Activated CD4-positive, alpha-beta T cell treated with anti-CD3 and anti-CD28 coated beads, Interleukin-2, amount 10 ng/mL, durations not matched to agents 7 days and 5 days (primary cell): ENCODE measurements at regions not wholly inside any gene's neighbourhood (a gene's known extent, or its start where the extent isn't known, plus 50 kb on each side); places are given as distances from the start of the nearest gene placed in this dataset.

Experiments used
- CTCF ChIA-PET: fragments of 350-600 bp; sonication (Branson Sonifier 250); formaldehyde crosslinking; loops from one replicate; lab custom pipeline; 2021; ENCODE audit warnings: antibody characterized with exemption; lab: Charles Lee
- POLR2A ChIA-PET: fragments of 350-600 bp; sonication (Branson Sonifier 250); formaldehyde crosslinking; loops from one replicate; lab custom pipeline; 2021; ENCODE audit warnings: antibody characterized with exemption; lab: Charles Lee
- DNase-seq: peaks from one replicate; pipeline ENCODE4 v3.0.0-alpha.2; 2020
- H3K27ac Mint-ChIP-seq: one replicate; pipeline ENCODE4 v1.8.0; 2021; ENCODE audit warnings: mild to moderate bottlenecking, moderate library complexity, mixed read lengths
- H3K27me3 Mint-ChIP-seq: one replicate; pipeline ENCODE4 v1.8.0; 2021; ENCODE audit warnings: mixed read lengths
- H3K36me3 Mint-ChIP-seq: one replicate; pipeline ENCODE4 v1.8.0; 2021; ENCODE audit warnings: low read depth, mixed read lengths
- H3K4me1 Mint-ChIP-seq: one replicate; pipeline ENCODE4 v1.8.0; 2021; ENCODE audit warnings: mixed read lengths
- H3K4me3 Mint-ChIP-seq: one replicate; pipeline ENCODE4 v1.8.0; 2021; ENCODE audit warnings: mild to moderate bottlenecking, moderate library complexity, mixed read lengths
- H3K9me3 Mint-ChIP-seq: one replicate; pipeline ENCODE4 v1.8.0; 2021; ENCODE audit warnings: mixed read lengths

DNA sequence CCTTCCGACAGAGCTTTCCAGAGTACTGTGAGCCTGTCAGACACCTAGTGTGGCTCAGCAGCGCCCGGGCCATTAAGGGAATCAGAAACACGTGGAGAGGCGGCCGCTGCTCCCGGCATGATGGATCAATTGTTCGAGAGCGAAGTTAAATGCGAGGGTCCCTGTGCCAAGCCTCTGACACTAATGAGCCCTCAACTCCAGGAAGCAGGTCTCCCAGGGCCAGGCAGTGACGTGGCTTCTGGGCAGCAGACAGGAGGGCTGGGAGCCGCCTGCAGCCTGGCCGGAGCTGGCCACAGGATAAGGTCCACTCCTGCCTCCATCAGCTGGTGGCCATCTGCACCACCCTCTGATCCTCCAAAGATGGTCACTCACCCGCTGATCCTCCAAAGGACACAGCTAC is 67.5 kb upstream of the CLDN14 start:
- CTCF ChIA-PET, result no interaction called here
- no peak overlapping the region for H3K4me3 Mint-ChIP-seq
- H3K36me3 Mint-ChIP-seq, result no peaks in the 10 kb centered on the region
- H3K27ac Mint-ChIP-seq, result no peak overlapping the region
- H3K9me3 Mint-ChIP-seq, result no peaks in the 10 kb centered on the region
- no peaks in the 10 kb centered on the region for H3K4me1 Mint-ChIP-seq
- no peak for DNase-seq
- POLR2A ChIA-PET, result interaction anchor here (0.6 kb wide), 1 partner anchor 105 kb away, joined by 3 read pairs; no protein-coding TSS in a partner anchor
- H3K27me3 Mint-ChIP-seq, result peaks cover 10% of the 10 kb centered on the region

DNA sequence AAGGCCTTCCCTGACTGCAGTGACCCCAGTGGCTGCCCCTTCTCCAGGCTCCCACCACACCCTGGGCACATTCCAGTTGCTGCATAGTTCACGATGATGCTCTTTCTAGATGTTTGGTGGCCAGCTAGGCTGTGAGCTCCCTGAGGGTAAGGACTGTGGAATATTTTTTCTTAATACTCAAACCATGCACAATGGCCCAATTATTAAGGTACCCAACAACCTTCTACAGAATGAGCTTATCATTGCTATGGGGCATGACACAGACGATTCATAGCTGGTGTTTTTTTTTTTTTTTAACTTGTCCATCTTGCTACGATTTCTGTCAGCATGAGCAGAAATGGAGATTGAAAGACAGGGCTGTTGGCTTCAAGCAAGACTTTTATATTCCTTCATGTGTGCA is 68.9 kb upstream of the CLDN14 start:
- no peak for DNase-seq
- Mint-ChIP-seq H3K27ac (no peak overlapping the region), H3K36me3 (no peaks in the 10 kb centered on the region), H3K4me1 (no peaks in the 10 kb centered on the region), H3K9me3 (no peaks in the 10 kb centered on the region), H3K27me3 (peaks cover 4% of the 10 kb centered on the region), H3K4me3 (no peak overlapping the region)
- POLR2A ChIA-PET, result no interaction called here
- CTCF ChIA-PET, result no interaction called here

DNA sequence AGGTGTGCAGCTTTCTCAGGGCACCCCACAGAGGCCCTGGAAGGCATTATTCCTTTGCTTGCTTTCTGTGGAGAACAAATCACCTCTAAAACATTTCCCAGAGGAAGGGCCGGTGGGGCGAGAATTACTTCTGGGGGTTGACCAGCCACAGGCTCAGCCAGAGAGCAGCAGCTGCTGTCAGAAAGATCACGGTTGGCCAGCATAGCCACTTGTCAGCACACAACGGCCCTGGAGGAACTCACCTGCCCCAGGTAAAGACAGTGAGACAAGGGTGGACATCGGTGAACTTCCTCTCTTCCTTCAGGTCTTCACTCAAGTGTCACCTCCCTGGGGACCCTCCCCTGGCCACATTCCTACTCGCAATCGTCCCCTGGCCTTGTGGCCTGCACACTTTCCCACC is 69.5 kb upstream of the CLDN14 start:
- POLR2A ChIA-PET, result no interaction called here
- no peaks in the 10 kb centered on the region for H3K9me3 Mint-ChIP-seq
- no peak overlapping the region for H3K27ac Mint-ChIP-seq

DNA sequence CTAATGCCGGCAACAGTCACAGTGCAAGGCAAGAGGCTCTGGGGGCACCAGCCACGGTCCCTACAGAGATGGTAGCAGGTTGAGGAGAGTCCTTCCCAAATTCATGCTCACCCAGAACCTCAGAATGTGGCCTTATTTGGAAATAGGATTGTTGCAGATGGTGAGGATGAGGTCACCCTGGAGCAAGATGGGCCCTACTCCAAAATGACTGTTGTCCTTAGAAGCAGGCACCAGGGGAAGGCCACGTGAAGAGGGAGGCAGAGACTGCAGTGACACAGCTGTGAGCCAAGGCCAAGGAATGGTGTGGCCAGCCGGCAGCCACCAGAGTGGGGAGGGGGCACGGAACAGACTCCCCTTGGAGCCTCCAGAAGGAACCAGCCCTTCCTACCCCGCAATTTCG is 70.8 kb upstream of the CLDN14 start:
- Mint-ChIP-seq H3K27me3 (peaks cover under 1% of the 10 kb centered on the region), H3K27ac (no peak overlapping the region), H3K4me3 (no peak overlapping the region), H3K4me1 (no peaks in the 10 kb centered on the region), H3K9me3 (no peaks in the 10 kb centered on the region), H3K36me3 (no peaks in the 10 kb centered on the region)
- POLR2A ChIA-PET, result no interaction called here
- CTCF ChIA-PET, result no interaction called here
- no peak for DNase-seq

More for the DNA sequence above, 69.5 kb upstream of the CLDN14 start:
- Mint-ChIP-seq H3K36me3 (no peaks in the 10 kb centered on the region), H3K4me1 (no peaks in the 10 kb centered on the region), H3K27me3 (peaks cover 4% of the 10 kb centered on the region), H3K4me3 (no peak overlapping the region)
- DNase-seq, result no peak
- CTCF ChIA-PET, result no interaction called here

DNA sequence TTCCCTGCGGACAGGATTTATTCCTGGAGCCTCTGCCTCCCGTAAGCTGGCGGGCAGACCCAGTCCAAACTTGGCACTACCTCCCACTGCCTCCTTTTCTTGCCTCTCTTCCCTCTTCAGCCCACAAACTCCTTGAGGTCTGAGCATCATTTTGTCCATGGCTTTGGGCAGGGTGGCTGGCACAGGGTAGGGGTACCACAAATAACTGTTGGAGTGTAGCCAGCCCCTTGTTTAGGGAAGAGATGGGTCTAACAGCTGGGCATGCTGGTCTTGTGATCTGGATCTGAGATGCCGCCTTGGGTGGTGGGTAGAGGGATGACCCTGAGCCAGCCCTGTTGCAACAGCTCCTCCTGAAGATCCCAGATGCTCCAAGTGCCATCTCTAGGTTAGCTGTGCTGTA is 71.4 kb upstream of the CLDN14 start:
- POLR2A ChIA-PET, result no interaction called here
- CTCF ChIA-PET, result no interaction called here
- H3K4me3 Mint-ChIP-seq, result no peak overlapping the region

DNA sequence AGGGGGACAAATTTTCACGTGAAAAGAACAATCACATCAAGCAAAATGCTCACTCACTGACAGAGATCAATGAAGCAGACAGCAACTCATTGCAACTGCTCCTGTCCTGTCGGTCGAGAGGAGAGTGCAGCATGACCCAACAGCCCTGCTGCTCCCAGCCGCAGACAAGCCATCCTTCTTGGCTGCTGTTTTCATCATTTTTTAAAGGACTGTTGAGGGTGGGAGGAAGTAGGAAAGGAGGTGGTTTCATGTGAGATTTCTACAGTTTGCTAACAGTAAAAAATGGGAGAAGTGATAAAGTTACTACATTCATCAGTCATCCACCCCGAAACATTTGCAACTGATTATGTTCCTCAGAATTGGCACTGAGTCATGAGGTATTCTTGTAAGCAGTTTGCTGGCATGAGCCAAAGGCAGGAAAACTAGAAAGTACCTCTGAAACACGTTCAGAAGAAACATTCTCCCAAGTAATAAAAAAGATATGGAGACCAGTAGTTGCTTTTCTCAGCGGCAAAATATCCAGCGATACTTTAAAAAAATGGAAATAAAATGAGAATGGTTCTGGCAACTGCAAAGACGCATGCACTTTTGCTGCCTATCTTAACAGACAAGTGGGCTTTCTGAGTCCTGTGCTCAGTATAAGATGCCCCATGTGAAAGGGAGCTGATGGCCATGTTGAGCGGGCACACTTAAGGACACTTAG is 72.0 kb upstream of the CLDN14 start:
- ChIA-PET CTCF (no interaction called here), POLR2A (no interaction called here)
- H3K36me3 Mint-ChIP-seq, result no peaks in the 10 kb centered on the region
- H3K4me1 Mint-ChIP-seq, result no peaks in the 10 kb centered on the region
- no peak overlapping the region for H3K27ac Mint-ChIP-seq
- H3K27me3 Mint-ChIP-seq, result peaks cover 3% of the 10 kb centered on the region
- H3K9me3 Mint-ChIP-seq, result no peaks in the 10 kb centered on the region
- DNase-seq, result no peak
- H3K4me3 Mint-ChIP-seq, result no peak overlapping the region

More for the DNA sequence above, 71.4 kb upstream of the CLDN14 start:
- Mint-ChIP-seq H3K27ac (no peak overlapping the region), H3K9me3 (no peaks in the 10 kb centered on the region), H3K27me3 (peaks cover 2% of the 10 kb centered on the region), H3K4me1 (no peaks in the 10 kb centered on the region), H3K36me3 (no peaks in the 10 kb centered on the region)
- DNase-seq, result no peak

DNA sequence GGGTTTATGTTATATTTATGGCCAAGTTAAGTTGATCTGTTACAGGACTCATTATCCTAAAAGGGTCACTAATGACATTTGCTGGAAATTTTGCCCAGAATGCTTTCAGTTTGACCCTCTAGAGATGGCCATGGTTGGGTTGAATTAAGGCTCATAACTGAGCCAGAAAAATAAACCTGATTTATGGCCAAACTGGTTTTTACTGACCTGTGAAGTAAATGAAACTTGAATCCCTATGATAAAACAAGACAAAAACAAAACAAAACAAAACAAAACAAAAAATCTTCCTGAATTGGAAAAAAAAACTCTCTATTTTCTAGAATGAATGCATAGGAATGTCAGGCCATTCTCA is 72.5 kb upstream of the CLDN14 start:
- no peaks in the 10 kb centered on the region for H3K4me1 Mint-ChIP-seq
- no peak overlapping the region for H3K27ac Mint-ChIP-seq
- POLR2A ChIA-PET, result no interaction called here
- H3K4me3 Mint-ChIP-seq, result no peak overlapping the region
- CTCF ChIA-PET, result no interaction called here
- peaks cover 3% of the 10 kb centered on the region for H3K27me3 Mint-ChIP-seq
- no peaks in the 10 kb centered on the region for H3K36me3 Mint-ChIP-seq
- no peaks in the 10 kb centered on the region for H3K9me3 Mint-ChIP-seq
- no peak for DNase-seq

DNA sequence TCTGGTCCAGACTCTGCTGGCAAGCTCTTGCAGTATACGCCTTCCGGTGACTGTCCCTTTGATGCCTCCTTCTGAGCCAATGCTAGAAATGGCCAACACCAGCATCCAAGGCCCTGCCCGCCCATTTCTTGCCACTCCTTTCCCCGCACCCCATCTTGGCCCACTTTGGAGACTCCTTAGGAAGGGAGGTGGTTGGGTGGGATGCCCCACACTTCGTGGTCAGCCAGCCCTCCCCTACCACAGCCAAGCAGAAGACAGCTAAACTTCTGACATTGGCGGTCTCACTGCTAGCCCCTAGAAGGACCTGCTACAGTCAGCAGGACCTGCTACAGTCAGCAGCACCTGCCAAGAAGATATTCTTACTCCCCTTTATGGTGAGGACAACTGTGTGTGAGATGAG is 73.5 kb upstream of the CLDN14 start:
- Mint-ChIP-seq H3K4me1 (no peaks in the 10 kb centered on the region), H3K36me3 (no peaks in the 10 kb centered on the region), H3K27ac (no peak overlapping the region), H3K4me3 (no peak overlapping the region), H3K9me3 (no peaks in the 10 kb centered on the region), H3K27me3 (peaks cover 3% of the 10 kb centered on the region)
- no peak for DNase-seq
- ChIA-PET POLR2A (no interaction called here), CTCF (no interaction called here)

DNA sequence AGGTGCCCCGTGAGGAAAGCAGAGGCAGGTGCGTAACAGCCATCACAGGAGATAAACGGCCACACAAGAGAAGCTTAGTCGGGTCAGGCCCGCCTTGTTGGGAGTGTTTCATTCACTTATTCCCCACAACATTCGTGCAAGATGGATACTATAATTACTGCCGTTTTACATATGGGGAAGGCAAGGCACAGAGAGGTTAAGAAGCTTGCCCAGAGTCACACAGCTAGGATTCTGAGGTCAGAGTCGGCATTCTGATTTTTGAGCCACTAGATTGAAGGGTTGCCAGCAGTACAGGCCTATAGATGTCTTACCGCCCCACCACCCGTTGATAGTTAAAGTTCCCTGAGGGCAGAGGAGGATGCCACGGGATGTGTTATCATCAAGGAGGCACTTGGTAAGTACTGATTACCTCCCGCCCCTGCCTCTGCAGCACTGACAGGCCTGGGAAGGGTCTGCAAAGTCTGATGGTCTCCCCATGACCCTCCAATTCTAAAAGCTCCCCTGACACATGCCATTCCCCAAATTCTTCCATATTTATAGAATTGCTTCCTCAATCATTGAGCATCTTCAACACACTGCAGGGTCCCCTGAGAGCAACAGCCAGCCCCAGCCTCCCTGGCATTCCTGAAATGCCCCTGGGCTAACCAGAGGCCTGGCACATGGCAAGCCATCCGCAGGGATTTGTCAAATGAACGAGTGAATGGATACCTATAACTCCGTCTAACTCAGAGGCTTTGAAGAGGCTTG is 74.7 kb upstream of the CLDN14 start:
- H3K36me3 Mint-ChIP-seq, result no peaks in the 10 kb centered on the region
- POLR2A ChIA-PET, result no interaction called here

DNA sequence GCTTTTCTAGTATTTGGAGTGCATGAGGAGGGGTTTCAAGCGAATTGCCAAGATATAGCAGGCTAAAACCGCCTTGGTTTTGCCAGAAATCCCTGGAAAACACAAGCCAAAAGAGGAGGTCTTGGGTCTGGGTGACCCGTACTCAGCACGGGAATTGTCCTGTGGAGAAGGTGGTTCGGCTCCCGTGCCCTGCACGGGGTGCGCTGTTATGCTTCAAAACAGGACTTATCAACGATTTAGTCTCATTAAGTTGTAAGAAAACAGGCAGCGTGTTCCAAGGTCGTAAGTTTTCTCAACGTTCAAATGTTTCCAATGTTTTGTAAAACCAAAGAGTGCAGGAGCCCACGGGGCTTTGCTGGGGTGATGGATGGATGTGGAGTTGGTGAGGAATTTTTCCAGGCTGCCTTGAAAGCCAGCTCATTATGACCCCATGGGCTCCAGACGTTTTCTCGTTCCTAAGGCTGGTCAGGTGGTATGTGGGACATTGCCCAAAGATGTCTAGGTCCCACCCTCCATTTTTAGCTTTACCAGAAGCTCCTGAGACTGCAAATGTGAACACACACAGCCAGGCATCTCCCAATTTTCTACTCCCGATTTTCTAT is 75.4 kb upstream of the CLDN14 start:
- no peaks in the 10 kb centered on the region for H3K36me3 Mint-ChIP-seq
- H3K4me1 Mint-ChIP-seq, result no peaks in the 10 kb centered on the region
- POLR2A ChIA-PET, result no interaction called here
- no peak for DNase-seq
- no peak overlapping the region for H3K27ac Mint-ChIP-seq
- H3K4me3 Mint-ChIP-seq, result no peak overlapping the region
- no peaks in the 10 kb centered on the region for H3K9me3 Mint-ChIP-seq
- CTCF ChIA-PET, result no interaction called here
- peaks cover 5% of the 10 kb centered on the region for H3K27me3 Mint-ChIP-seq

More for the DNA sequence above, 74.7 kb upstream of the CLDN14 start:
- Mint-ChIP-seq H3K9me3 (no peaks in the 10 kb centered on the region), H3K27ac (no peak overlapping the region), H3K4me3 (no peak overlapping the region), H3K27me3 (peaks cover 5% of the 10 kb centered on the region), H3K4me1 (no peaks in the 10 kb centered on the region)
- DNase-seq, result no peak
- CTCF ChIA-PET, result no interaction called here

DNA sequence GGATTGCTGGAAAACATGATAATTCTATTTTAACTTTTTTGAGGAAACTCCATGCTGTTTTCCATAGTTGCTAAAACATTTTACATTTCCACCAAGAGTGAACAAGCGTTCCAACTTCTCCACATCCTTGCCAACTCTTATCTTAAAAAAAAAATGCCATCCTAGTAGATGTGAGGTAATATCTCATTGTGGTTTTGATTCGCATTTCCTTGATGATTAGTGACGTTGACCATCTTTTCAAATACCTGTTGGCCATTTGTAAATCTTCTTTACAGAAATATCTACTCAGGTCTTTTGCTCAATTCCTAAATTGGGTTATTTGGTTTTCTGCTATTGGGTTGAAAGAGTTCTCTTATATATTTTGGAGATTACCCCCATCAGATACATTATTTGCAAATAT is 77.4 kb upstream of the CLDN14 start:
- no peak overlapping the region for H3K27ac Mint-ChIP-seq
- ChIA-PET POLR2A (no interaction called here), CTCF (no interaction called here)
- no peaks in the 10 kb centered on the region for H3K36me3 Mint-ChIP-seq
- peaks cover 11% of the 10 kb centered on the region for H3K27me3 Mint-ChIP-seq
- no peak overlapping the region for H3K4me3 Mint-ChIP-seq
- DNase-seq, result no peak
- H3K4me1 Mint-ChIP-seq, result no peaks in the 10 kb centered on the region
- H3K9me3 Mint-ChIP-seq, result no peaks in the 10 kb centered on the region

DNA sequence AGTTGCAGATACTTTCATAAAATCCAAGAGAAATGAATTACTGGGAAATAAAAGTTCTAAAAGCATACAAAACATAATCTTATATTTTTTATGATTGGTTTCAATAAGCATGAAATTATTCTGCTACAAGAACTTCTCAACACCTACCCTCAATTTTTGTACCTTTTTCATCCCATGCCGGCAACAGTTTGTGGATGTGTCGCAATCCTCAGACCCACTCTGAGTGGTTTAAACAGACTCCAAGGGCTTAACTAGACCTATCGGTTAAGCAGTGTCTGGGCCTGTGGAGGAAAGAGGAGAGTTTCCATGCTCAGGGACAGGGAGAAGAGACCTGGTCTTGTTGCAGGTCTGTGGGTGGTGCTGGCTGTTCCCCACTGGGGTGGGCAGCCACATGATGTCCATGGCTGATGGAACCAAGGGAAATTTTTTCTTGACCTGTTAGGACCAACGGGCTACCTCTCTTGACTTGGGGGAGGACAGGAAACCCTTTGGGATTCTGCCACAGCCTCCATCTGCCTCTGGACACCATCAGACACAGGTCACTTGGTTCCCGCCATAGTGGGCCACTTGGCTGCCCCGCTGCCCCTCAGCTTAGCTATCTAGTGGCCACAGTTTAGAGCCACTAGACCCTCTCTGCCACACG is 81.1 kb upstream of the CLDN14 start:
- H3K9me3 Mint-ChIP-seq, result no peaks in the 10 kb centered on the region
- no peaks in the 10 kb centered on the region for H3K4me1 Mint-ChIP-seq
- DNase-seq, result no peak
- no peak overlapping the region for H3K4me3 Mint-ChIP-seq
- H3K27me3 Mint-ChIP-seq, result peaks cover 14% of the 10 kb centered on the region
- H3K27ac Mint-ChIP-seq, result no peak overlapping the region
- no peaks in the 10 kb centered on the region for H3K36me3 Mint-ChIP-seq
- POLR2A ChIA-PET, result no interaction called here
- CTCF ChIA-PET, result no interaction called here

DNA sequence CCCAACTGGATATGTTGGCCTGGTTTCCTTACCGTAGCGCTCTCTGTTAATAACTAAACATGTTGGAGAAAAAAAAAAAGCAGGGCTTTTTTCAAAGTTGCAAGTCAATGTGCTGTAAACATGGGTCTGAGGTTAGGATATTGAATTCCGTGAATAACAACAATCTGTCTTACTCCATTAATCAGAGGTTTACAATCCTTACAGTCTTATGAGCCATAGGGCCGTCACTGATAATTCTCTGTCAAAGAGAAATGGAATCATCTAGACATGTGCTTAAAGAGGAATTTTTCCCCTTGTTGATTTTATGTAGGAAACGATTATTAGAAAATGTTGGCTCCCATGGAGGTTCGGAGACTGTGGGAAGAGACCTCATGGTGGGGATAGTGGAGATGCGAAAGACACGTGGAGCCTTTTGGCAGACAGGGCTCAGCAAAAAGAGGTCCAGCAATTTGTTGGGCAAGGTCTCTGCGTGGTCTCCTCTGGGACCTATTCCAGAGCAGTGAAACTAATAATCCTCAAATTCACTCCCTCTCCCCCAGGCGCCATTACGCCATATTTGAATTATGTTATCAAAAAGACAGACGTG is 83.5 kb upstream of the CLDN14 start:
- Mint-ChIP-seq H3K4me3 (no peak overlapping the region), H3K27ac (no peak overlapping the region), H3K9me3 (no peaks in the 10 kb centered on the region), H3K4me1 (no peaks in the 10 kb centered on the region), H3K36me3 (no peaks in the 10 kb centered on the region), H3K27me3 (peaks cover 12% of the 10 kb centered on the region)
- CTCF ChIA-PET, result no interaction called here
- DNase-seq, result no peak
- POLR2A ChIA-PET, result no interaction called here
